GM19351 (cell line): ENCODE measurements at regions not wholly inside any gene's neighbourhood (a gene's known extent, or its start where the extent isn't known, plus 50 kb on each side); places are given as distances from the start of the nearest gene placed in this dataset.
"Not testable (repeated sequence)": the region's sequence is repeated elsewhere in the genome, so short reads cannot be mapped to it uniquely, and the experiment has no call there.

Experiments
- ATAC-seq: cut with Tn5 transposase; IDR thresholded peaks from one replicate; pipeline ENCODE4 v1.9.1; 2021; ENCODE audit warnings: mild to moderate bottlenecking, moderate library complexity; ENCODE audit not compliant: unreplicated experiment

- no peak for ATAC-seq
Observed at GRCh38 chr13:94906605-94907004, 194.3 kb upstream of the SOX21 start.

GRCh38 chr13:94902722-94903407 is 190.5 kb upstream of the SOX21 start:
- no peak for ATAC-seq

- no peak for ATAC-seq
Observed at GRCh38 chr13:94901070-94901469, 188.7 kb upstream of the SOX21 start.

- ATAC-seq: no peak
Observed at GRCh38 chr13:94896719-94897317, 184.5 kb upstream of the SOX21 start.

GRCh38 chr13:94896238-94896637 is 183.9 kb upstream of the SOX21 start:
- ATAC-seq: no peak

- no peak for ATAC-seq
Observed at GRCh38 chr13:94886191-94886590, 173.8 kb upstream of the SOX21 start.

- ATAC-seq: no peak
Observed at GRCh38 chr13:94880463-94880862, 168.1 kb upstream of the SOX21 start.

GRCh38 chr13:94878602-94879165 is 166.3 kb upstream of the SOX21 start:
- ATAC-seq: no peak

- ATAC-seq: no peak
Observed at GRCh38 chr13:94864474-94864873, 152.1 kb upstream of the SOX21 start.

GRCh38 chr13:94860981-94861407 is 148.6 kb upstream of the SOX21 start:
- no peak for ATAC-seq

GRCh38 chr13:94859811-94860210 is 147.5 kb upstream of the SOX21 start:
- no peak for ATAC-seq

GRCh38 chr13:94859278-94859691 is 146.9 kb upstream of the SOX21 start:
- ATAC-seq: no peak

GRCh38 chr13:94858856-94859255 is 146.5 kb upstream of the SOX21 start:
- no peak for ATAC-seq

- no peak for ATAC-seq
Observed at GRCh38 chr13:94854688-94855087, 142.3 kb upstream of the SOX21 start.

GRCh38 chr13:94851576-94851975 is 139.2 kb upstream of the SOX21 start:
- ATAC-seq: no peak

GRCh38 chr13:94849254-94849653 is 136.9 kb upstream of the SOX21 start:
- ATAC-seq: no peak

GRCh38 chr13:94842901-94843300 is 130.6 kb upstream of the SOX21 start:
- ATAC-seq: no peak

GRCh38 chr13:94837056-94837455 is 124.7 kb upstream of the SOX21 start:
- not testable (repeated sequence) for ATAC-seq

- ATAC-seq: no peak
Observed at GRCh38 chr13:94829837-94830365, 117.6 kb upstream of the SOX21 start.

- ATAC-seq: no peak
Observed at GRCh38 chr13:94829185-94829836, 117.0 kb upstream of the SOX21 start.

- ATAC-seq: no peak
Observed at GRCh38 chr13:94827566-94827965, 115.2 kb upstream of the SOX21 start.

GRCh38 chr13:94825507-94825906 is 113.2 kb upstream of the SOX21 start:
- no peak for ATAC-seq
